ENCODE measurements at regions not wholly inside any gene's neighbourhood (a gene's known extent, or its start where the extent isn't known, plus 50 kb on each side); places are given as distances from the start of the nearest gene placed in this dataset.

GRCh38 chr4:126738926-126739325 lies 893.8 kb upstream of the INTU start:
- dilution Hi-C loops (cut with MboI; ENCODE audit: extremely low pct_ligation_motif_present, low sequenced_read_pairs) = no loop called here
- Histone ChIP-seq H3K4me3 (replicated peaks in 1 of 3; ENCODE audit: insufficient read depth in 1 of 3, low read depth in 1 of 3, low read length in 3 of 3) (no peak overlapping the region), H3K9me1 (replicated peaks; ENCODE audit: control insufficient read depth, extremely low read depth, insufficient read depth, low read length) (no peaks in the 10 kb centered on the region), H3K4me1 (ENCODE audit: control insufficient read depth, extremely low read depth, insufficient read depth, low read length) (no peaks in the 10 kb centered on the region), H3K9me3 (replicated peaks; ENCODE audit: control insufficient read depth, insufficient read depth, low read length) (no peaks in the 10 kb centered on the region), H3K27ac (ENCODE audit: insufficient read depth, low read depth, low read length) (no peak overlapping the region), H4K20me1 (replicated peaks; ENCODE audit: control insufficient read depth, extremely low read depth, insufficient read depth, low read length) (no peaks in the 10 kb centered on the region), H3K27me3 (ENCODE audit: control insufficient read depth in 2 of 2, insufficient read depth in 2 of 2, low read length in 2 of 2) (no peaks in the 10 kb centered on the region), H3K79me2 (ENCODE audit: control insufficient read depth, insufficient read depth, low read length) (no peaks in the 10 kb centered on the region), H3K4me2 (ENCODE audit: insufficient read depth, low read length) (no peak overlapping the region), H3K36me3 (ENCODE audit: control insufficient read depth in 2 of 2, extremely low read depth in 1 of 2, insufficient read depth in 2 of 2, low read length in 2 of 2) (no peaks in the 10 kb centered on the region), H3K9ac (replicated peaks; ENCODE audit: extremely low read depth, insufficient read depth, low read length) (no peak overlapping the region), H2AFZ (ENCODE audit: low read depth, low read length) (no peak overlapping the region)
- no peak for TF ChIP-seq GATA2 (IDR thresholded peaks at IDR 0.05; ENCODE audit: insufficient read depth, insufficient read length, low read depth, low read length)
- TF ChIP-seq, protein P1, sequence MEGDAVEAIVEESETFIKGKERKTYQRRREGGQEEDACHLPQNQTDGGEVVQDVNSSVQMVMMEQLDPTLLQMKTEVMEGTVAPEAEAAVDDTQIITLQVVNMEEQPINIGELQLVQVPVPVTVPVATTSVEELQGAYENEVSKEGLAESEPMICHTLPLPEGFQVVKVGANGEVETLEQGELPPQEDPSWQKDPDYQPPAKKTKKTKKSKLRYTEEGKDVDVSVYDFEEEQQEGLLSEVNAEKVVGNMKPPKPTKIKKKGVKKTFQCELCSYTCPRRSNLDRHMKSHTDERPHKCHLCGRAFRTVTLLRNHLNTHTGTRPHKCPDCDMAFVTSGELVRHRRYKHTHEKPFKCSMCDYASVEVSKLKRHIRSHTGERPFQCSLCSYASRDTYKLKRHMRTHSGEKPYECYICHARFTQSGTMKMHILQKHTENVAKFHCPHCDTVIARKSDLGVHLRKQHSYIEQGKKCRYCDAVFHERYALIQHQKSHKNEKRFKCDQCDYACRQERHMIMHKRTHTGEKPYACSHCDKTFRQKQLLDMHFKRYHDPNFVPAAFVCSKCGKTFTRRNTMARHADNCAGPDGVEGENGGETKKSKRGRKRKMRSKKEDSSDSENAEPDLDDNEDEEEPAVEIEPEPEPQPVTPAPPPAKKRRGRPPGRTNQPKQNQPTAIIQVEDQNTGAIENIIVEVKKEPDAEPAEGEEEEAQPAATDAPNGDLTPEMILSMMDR (IDR thresholded peaks at IDR 0.05; ENCODE audit: extremely low read depth in 1 of 2, insufficient read depth in 1 of 2, low read depth in 1 of 2, low read length in 2 of 2) = no peak
- TF ChIP-seq FOS (IDR thresholded peaks at IDR 0.05; ENCODE audit: borderline replicate concordance, insufficient read depth, low read length) = no peak
- no peak for TF ChIP-seq MAX (IDR thresholded peaks at IDR 0.05; ENCODE audit: insufficient read depth, insufficient read length)
- no peak for TF ChIP-seq MYC (IDR thresholded peaks at IDR 0.05; ENCODE audit: low read depth, low read length)
- DNase-seq (ENCODE audit: low read depth, low spot score) = no peak
- ChIA-PET POLR2A (no interaction called here), CTCF (no interaction called here)
- intact Hi-C loops (cut with micrococcal nuclease) = no loop called here
- BruUV-seq (replicated peaks) = no TSS peak
- FAIRE-seq = no peak

DNA sequence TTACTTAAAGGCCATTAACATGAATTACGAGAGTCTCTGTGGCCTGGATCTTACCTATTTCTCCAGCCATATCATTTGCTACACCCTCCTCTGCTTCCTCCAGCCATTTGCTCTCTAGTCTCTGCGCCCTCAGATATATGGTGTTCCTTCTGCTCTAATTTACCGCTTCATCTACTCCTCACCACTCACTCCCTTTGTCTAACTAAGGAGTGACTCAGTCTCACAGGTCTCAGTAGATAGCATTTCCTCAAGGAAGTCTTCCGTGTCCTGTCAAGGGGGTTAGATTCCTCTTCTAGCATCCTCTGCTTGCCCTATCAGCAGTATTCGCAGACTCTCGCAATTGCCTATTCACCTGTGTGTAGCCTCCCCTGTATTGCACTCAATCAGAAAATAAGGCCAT lies 892.1 kb upstream of the INTU start:
- Histone ChIP-seq H3K9ac (replicated peaks; ENCODE audit: extremely low read depth, insufficient read depth, low read length) (no peak overlapping the region), H4K20me1 (replicated peaks; ENCODE audit: control insufficient read depth, extremely low read depth, insufficient read depth, low read length) (no peaks in the 10 kb centered on the region), H3K36me3 (ENCODE audit: control insufficient read depth in 2 of 2, extremely low read depth in 1 of 2, insufficient read depth in 2 of 2, low read length in 2 of 2) (no peaks in the 10 kb centered on the region), H3K79me2 (ENCODE audit: control insufficient read depth, insufficient read depth, low read length) (no peaks in the 10 kb centered on the region), H3K27ac (ENCODE audit: insufficient read depth, low read depth, low read length) (no peak overlapping the region), H3K4me3 (replicated peaks in 1 of 3; ENCODE audit: insufficient read depth in 1 of 3, low read depth in 1 of 3, low read length in 3 of 3) (no peak overlapping the region), H2AFZ (ENCODE audit: low read depth, low read length) (no peak overlapping the region), H3K9me1 (replicated peaks; ENCODE audit: control insufficient read depth, extremely low read depth, insufficient read depth, low read length) (no peaks in the 10 kb centered on the region), H3K4me2 (ENCODE audit: insufficient read depth, low read length) (no peak overlapping the region), H3K27me3 (ENCODE audit: control insufficient read depth in 2 of 2, insufficient read depth in 2 of 2, low read length in 2 of 2) (no peaks in the 10 kb centered on the region), H3K9me3 (replicated peaks; ENCODE audit: control insufficient read depth, insufficient read depth, low read length) (no peaks in the 10 kb centered on the region), H3K4me1 (ENCODE audit: control insufficient read depth, extremely low read depth, insufficient read depth, low read length) (no peaks in the 10 kb centered on the region)
- no peak for TF ChIP-seq POLR2A (IDR thresholded peaks at IDR 0.05; ENCODE audit: low read depth, low read length)
- TF ChIP-seq GATA2 (IDR thresholded peaks at IDR 0.05; ENCODE audit: insufficient read depth, insufficient read length, low read depth, low read length) = no peak
- no peak for TF ChIP-seq MAX (IDR thresholded peaks at IDR 0.05; ENCODE audit: insufficient read depth, insufficient read length)
- TF ChIP-seq JUN (IDR thresholded peaks at IDR 0.05; ENCODE audit: borderline replicate concordance, insufficient read depth, insufficient read length, low read depth) = no peak
- TF ChIP-seq MYC (IDR thresholded peaks at IDR 0.05; ENCODE audit: low read depth, low read length) = no peak
- no peak for TF ChIP-seq EZH2 (IDR thresholded peaks at IDR 0.05; ENCODE audit: borderline replicate concordance, low read depth, low read length, severe bottlenecking)
- TF ChIP-seq, protein P1 (IDR thresholded peaks at IDR 0.05; ENCODE audit: extremely low read depth in 1 of 2, insufficient read depth in 1 of 2, low read depth in 1 of 2, low read length in 2 of 2) = no peak
- no peak for TF ChIP-seq FOS (IDR thresholded peaks at IDR 0.05; ENCODE audit: borderline replicate concordance, insufficient read depth, low read length)
- TF ChIP-seq POLR2AphosphoS5 (IDR thresholded peaks at IDR 0.05; ENCODE audit: insufficient read depth, low read depth, low read length) = no peak
- intact Hi-C loops (cut with micrococcal nuclease) = no loop called here
- ChIA-PET POLR2A (no interaction called here), CTCF (no interaction called here)
- no TSS peak for BruUV-seq (replicated peaks)
- FAIRE-seq (no peak), DNase-seq (ENCODE audit: low read depth, low spot score) (no peak)
- dilution Hi-C loops (cut with MboI; ENCODE audit: extremely low pct_ligation_motif_present, low sequenced_read_pairs) = no loop called here
